ENCODE measurements at regions not wholly inside any gene's neighbourhood (a gene's known extent, or its start where the extent isn't known, plus 50 kb on each side); places are given as distances from the start of the nearest gene placed in this dataset.

DNA sequence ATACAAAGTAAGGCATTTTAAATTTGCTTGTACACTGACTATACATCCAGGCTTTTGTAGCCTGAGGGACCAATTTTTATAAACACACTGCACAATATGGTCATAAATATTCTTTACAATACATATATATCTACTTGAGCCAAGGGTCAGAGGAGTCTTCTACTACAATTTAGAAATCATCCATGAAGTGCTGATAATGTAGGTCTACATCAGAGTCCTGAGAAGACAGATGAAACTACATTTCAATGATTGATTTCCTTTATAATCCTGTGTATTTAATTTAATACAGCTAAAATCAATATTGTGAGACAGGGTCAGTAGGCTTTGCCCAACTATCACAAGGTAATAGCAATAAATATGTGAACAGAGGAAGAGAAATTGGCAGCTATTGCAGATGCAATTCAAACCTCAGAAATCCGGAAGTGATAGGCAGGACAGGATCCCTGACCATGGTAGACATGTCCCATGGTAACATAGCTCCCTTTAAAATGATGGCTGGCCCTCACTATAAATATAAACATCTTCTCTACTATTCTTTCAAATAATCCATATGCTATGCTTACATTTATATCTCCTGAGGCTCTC, 318.0 kb upstream of the POT1 start:
- intact Hi-C loops (cut with DNase I; ENCODE audit: low total_unique reads) = no loop called here
- H3K27ac ChIP-seq = no peak overlapping the region
- no peak overlapping the region for H3K4me3 ChIP-seq
- no peaks in the 10 kb centered on the region for H3K9me3 ChIP-seq
- H3K4me1 ChIP-seq = no peaks in the 10 kb centered on the region
- DNase-seq = no peak
- no peaks in the 10 kb centered on the region for H3K36me3 ChIP-seq
- H3K27me3 ChIP-seq = no peaks in the 10 kb centered on the region
- TF ChIP-seq, protein P1, sequence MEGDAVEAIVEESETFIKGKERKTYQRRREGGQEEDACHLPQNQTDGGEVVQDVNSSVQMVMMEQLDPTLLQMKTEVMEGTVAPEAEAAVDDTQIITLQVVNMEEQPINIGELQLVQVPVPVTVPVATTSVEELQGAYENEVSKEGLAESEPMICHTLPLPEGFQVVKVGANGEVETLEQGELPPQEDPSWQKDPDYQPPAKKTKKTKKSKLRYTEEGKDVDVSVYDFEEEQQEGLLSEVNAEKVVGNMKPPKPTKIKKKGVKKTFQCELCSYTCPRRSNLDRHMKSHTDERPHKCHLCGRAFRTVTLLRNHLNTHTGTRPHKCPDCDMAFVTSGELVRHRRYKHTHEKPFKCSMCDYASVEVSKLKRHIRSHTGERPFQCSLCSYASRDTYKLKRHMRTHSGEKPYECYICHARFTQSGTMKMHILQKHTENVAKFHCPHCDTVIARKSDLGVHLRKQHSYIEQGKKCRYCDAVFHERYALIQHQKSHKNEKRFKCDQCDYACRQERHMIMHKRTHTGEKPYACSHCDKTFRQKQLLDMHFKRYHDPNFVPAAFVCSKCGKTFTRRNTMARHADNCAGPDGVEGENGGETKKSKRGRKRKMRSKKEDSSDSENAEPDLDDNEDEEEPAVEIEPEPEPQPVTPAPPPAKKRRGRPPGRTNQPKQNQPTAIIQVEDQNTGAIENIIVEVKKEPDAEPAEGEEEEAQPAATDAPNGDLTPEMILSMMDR (IDR thresholded peaks at IDR 0.05) = no peak

DNA sequence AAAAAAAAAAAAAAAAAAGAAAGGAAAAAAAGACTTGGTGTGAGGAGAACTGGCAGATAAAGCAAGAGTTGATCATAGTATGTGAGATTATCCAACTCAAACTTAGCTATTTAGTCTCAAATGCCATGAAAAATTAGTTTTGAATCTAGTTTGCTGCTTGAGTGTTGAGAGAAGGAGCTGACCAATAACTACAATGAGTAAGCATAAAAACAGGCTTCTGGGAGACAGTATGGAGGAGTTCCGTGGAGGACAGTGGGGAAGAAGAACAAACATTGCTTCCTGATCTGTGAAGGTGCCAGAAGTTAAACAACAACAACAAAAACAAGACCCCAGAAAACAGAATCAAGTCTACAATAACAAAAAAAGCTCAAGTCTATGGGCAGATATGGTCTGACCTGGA, 317.1 kb upstream of the POT1 start:
- H3K9me3 ChIP-seq = no peaks in the 10 kb centered on the region
- TF ChIP-seq, protein P1 (IDR thresholded peaks at IDR 0.05) = no peak
- intact Hi-C loops (cut with DNase I; ENCODE audit: low total_unique reads) = no loop called here

DNA sequence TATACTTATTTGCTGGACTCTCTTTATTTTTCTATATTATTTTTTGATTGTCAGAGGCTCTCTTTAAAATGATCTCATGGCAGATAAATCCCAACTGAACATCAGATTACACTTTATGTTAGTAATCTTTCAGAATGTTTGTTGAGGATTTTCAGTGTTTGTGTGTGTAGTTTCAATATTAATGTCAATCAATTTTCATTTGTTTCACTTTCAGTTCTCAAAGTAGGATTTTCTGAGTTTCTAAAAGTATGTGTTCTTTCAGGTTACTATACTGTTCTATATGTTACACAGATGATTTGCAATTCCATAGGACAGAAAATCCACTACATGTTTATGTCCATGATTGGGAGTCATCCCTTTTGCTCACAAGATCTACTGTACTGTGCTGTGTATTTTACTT, 311.9 kb upstream of the POT1 start:
- TF ChIP-seq, protein P1 (IDR thresholded peaks at IDR 0.05) = no peak
- intact Hi-C loops (cut with DNase I; ENCODE audit: low total_unique reads) = no loop called here
- no peaks in the 10 kb centered on the region for H3K9me3 ChIP-seq
- DNase-seq = no peak
- no peaks in the 10 kb centered on the region for H3K36me3 ChIP-seq
- H3K4me1 ChIP-seq = no peaks in the 10 kb centered on the region
- H3K27me3 ChIP-seq = no peaks in the 10 kb centered on the region
- no peak overlapping the region for H3K4me3 ChIP-seq
- no peak overlapping the region for H3K27ac ChIP-seq

More for the DNA sequence above, 317.1 kb upstream of the POT1 start:
- H3K27ac ChIP-seq = no peak overlapping the region
- H3K4me3 ChIP-seq = no peak overlapping the region
- no peak for DNase-seq
- no peaks in the 10 kb centered on the region for H3K4me1 ChIP-seq
- H3K27me3 ChIP-seq = no peaks in the 10 kb centered on the region
- no peaks in the 10 kb centered on the region for H3K36me3 ChIP-seq

DNA sequence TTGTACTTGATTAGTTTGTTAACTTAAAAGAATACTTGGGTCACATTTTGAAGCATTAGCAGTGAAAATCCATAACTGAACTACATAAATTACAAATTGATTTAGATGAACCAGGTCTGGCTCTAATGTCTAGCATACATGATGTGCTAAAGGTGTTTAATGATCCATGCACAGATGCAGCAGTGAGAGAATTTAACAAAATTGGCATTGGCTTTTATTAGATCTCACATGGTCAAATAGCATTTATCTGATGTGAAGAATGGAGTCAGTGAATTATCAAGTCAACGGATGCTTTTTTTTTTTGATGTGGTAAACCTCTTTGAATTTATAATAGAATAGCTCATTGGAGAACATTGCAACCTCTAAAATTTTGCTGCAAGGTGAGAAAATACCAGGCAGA, 293.0 kb upstream of the POT1 start:
- H3K36me3 ChIP-seq = no peaks in the 10 kb centered on the region
- intact Hi-C loops (cut with DNase I; ENCODE audit: low total_unique reads) = no loop called here
- DNase-seq = no peak
- no peak overlapping the region for H3K27ac ChIP-seq
- H3K4me1 ChIP-seq = no peaks in the 10 kb centered on the region
- H3K4me3 ChIP-seq = no peak overlapping the region
- TF ChIP-seq, protein P1 (IDR thresholded peaks at IDR 0.05) = no peak
- H3K9me3 ChIP-seq = peaks cover 0 to 6% (median 0%) of the 10 kb centered on the region in 3 donors
- H3K27me3 ChIP-seq = no peaks in the 10 kb centered on the region

DNA sequence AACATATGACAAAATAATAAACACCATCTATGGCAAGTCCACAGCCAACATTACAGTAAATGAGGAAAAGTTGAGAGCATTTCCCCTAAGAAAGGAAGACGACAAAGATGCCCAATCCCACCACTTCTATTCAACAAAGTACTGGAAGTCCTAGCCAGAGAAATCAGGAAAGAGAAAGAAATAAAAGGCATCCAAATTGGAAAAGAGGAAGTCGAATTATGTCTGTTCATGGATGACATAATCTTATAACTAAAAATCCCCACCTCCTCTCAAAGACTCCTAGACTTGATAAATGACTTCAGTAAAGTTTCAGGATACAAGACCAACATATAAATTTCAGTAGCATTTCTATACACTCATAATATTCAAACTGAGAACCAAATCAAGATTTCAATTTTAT, 288.5 kb upstream of the POT1 start:
- intact Hi-C loops (cut with DNase I; ENCODE audit: low total_unique reads) = no loop called here
- H3K9me3 ChIP-seq = peaks cover 0 to 6% (median 0%) of the 10 kb centered on the region in 3 donors
- H3K27ac ChIP-seq = no peak overlapping the region
- H3K4me3 ChIP-seq = no peak overlapping the region
- DNase-seq = no peak
- TF ChIP-seq, protein P1 (IDR thresholded peaks at IDR 0.05) = no peak
- H3K36me3 ChIP-seq = no peaks in the 10 kb centered on the region
- H3K27me3 ChIP-seq = no peaks in the 10 kb centered on the region
- H3K4me1 ChIP-seq = no peaks in the 10 kb centered on the region

DNA sequence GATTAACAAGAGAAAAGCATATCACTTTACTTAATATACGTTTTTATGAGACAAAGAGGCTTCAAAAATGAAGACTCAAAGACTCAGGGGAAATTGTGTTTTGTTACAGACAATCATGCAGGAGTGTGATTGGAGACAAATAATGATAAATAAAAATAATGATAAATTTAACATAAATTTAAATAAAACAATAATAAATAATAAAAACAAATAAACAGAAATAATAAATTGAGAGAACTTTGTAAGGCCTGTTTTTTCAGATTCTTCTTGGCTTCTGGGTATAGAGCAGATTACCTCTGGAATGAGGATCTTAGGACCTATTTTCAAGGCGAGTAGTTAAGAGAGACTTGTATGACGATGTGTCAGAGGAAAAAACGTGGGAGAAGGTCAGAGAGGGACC, 271.4 kb upstream of the POT1 start:
- no peak for DNase-seq
- H3K4me3 ChIP-seq = no peak overlapping the region
- no peak overlapping the region for H3K27ac ChIP-seq
- H3K9me3 ChIP-seq = no peaks in the 10 kb centered on the region
- H3K36me3 ChIP-seq = no peaks in the 10 kb centered on the region
- TF ChIP-seq, protein P1 (IDR thresholded peaks at IDR 0.05) = no peak
- intact Hi-C loops (cut with DNase I; ENCODE audit: low total_unique reads) = no loop called here
- H3K4me1 ChIP-seq = no peaks in the 10 kb centered on the region
- no peaks in the 10 kb centered on the region for H3K27me3 ChIP-seq
